CD4-positive, alpha-beta memory T cell (primary cell): ENCODE measurements at regions not wholly inside any gene's neighbourhood (a gene's known extent, or its start where the extent isn't known, plus 50 kb on each side); places are given as distances from the start of the nearest gene placed in this dataset.
"Not testable (repeated sequence)": the region's sequence is repeated elsewhere in the genome, so short reads cannot be mapped to it uniquely, and the experiment has no call there.

ENCODE experiments used
- CTCF ChIA-PET: fragments of 350-600 bp; sonication (Branson Sonifier 250); formaldehyde crosslinking; loops from one replicate; lab custom pipeline; 2021; ENCODE audit warnings: inconsistent platforms; ENCODE audit not compliant: partially characterized antibody; lab: Charles Lee
- POLR2A ChIA-PET: fragments of 350-600 bp; sonication (Branson Sonifier 250); formaldehyde crosslinking; loops from one replicate; lab custom pipeline; 2021; ENCODE audit not compliant: partially characterized antibody; lab: Charles Lee
- DNase-seq, 5 donors: peaks; one replicate each; pipeline versions ENCODE4 v3.0.0 to v3.0.0-alpha.2; 2020 to 2022; ENCODE audit warnings: mixed read lengths in 1 of 5
- H3K27ac ChIP-seq: one replicate; pipeline ENCODE4 v1.7.0; 2013; ENCODE audit warnings: low read depth, low read length
- H3K27me3 ChIP-seq: 2 replicates; pipeline ENCODE4 v1.7.0; 2013; ENCODE audit warnings: mild to moderate bottlenecking, low read length, moderate library complexity; ENCODE audit not compliant: insufficient read depth
- H3K36me3 ChIP-seq: 2 replicates; pipeline ENCODE4 v1.7.0; 2013; ENCODE audit warnings: mild to moderate bottlenecking, low read length, moderate library complexity; ENCODE audit not compliant: insufficient read depth
- H3K4me1 ChIP-seq: 2 replicates; pipeline ENCODE4 v1.7.0; 2013; ENCODE audit warnings: mild to moderate bottlenecking, low read length, moderate library complexity; ENCODE audit not compliant: insufficient read depth
- H3K4me3 ChIP-seq, 2 donors: one replicate each; pipeline ENCODE4 v1.7.0; 2013; ENCODE audit warnings: low read length in 2 of 2, mild to moderate bottlenecking in 1 of 2
- H3K9me3 ChIP-seq, 2 donors: one replicate each; pipeline ENCODE4 v1.7.0; 2013; ENCODE audit warnings: low read length in 2 of 2, control low read depth in 1 of 2; ENCODE audit not compliant: control insufficient read depth in 1 of 2
- H3K27ac Mint-ChIP-seq, 7 donors: one replicate each; pipeline ENCODE4 v1.8.0; 2020 to 2021; ENCODE audit warnings: mixed read lengths in 7 of 7, mild to moderate bottlenecking in 6 of 7, inconsistent platforms in 3 of 7, moderate library complexity in 3 of 7
- H3K27me3 Mint-ChIP-seq, 2 donors: one replicate each; pipeline ENCODE4 v1.8.0; 2020 to 2021; ENCODE audit warnings: mixed read lengths in 2 of 2
- H3K36me3 Mint-ChIP-seq, 2 donors: one replicate each; pipeline ENCODE4 v1.8.0; 2020 to 2021; ENCODE audit warnings: mixed read lengths in 2 of 2, inconsistent platforms in 1 of 2, mild to moderate bottlenecking in 1 of 2
- H3K4me1 Mint-ChIP-seq, 4 donors: one replicate each; pipeline ENCODE4 v1.8.0; 2020 to 2021; ENCODE audit warnings: mixed read lengths in 4 of 4, mild to moderate bottlenecking in 1 of 4
- H3K4me3 Mint-ChIP-seq, 8 donors: one replicate each; pipeline ENCODE4 v1.8.0; 2020 to 2021; ENCODE audit warnings: mixed read lengths in 8 of 8, mild to moderate bottlenecking in 7 of 8, moderate library complexity in 6 of 8, inconsistent platforms in 3 of 8
- H3K9me3 Mint-ChIP-seq, 8 donors: one replicate each; pipeline ENCODE4 v1.8.0; 2020 to 2021; ENCODE audit warnings: mixed read lengths in 8 of 8, mild to moderate bottlenecking in 5 of 8, inconsistent platforms in 3 of 8, moderate library complexity in 1 of 8
- intact Hi-C: fragments of 100-400 bp; cut with micrococcal nuclease; formaldehyde crosslinking; loops from one replicate; pipeline ENCODE4 v1.15.1; 2023

GRCh38 chr10:11403646-11404045, 207.8 kb downstream of the USP6NL start:
- POLR2A ChIA-PET, result interaction anchor here (0.7 to 1.4 kb wide), 4 partner anchors 9 to 258 kb away, joined by 3 to 7 read pairs (median 4); no protein-coding TSS in a partner anchor
- CTCF ChIA-PET, H3K36me3 ChIP-seq, H3K36me3 Mint-ChIP-seq, H3K27me3 Mint-ChIP-seq, DNase-seq, H3K4me3 ChIP-seq, H3K9me3 ChIP-seq, H3K27me3 ChIP-seq: not testable (repeated sequence)
- Mint-ChIP-seq H3K4me1 (peaks cover 57 to 88% (median 72%) of the 10 kb centered on the region in 4 donors), H3K4me3 (peak overlapping the region in 7 of 8 donors; percentile 79 to 88 (median 84)), H3K27ac (peak overlapping the region; percentile 77 to 100 (median 97)), H3K9me3 (peaks cover 2 to 16% (median 9%) of the 10 kb centered on the region in 8 donors)
- peaks cover 71% of the 10 kb centered on the region for H3K4me1 ChIP-seq
- intact Hi-C loops, result loop anchor here (5.0 to 10.0 kb wide), 2 partner anchors 66 to 239 kb away; no protein-coding TSS in a partner anchor
- H3K27ac ChIP-seq, result peak overlapping the region; percentile 34

- Mint-ChIP-seq H3K4me1 (peaks cover 57 to 88% (median 73%) of the 10 kb centered on the region in 4 donors), H3K9me3 (peaks cover 2 to 16% (median 9%) of the 10 kb centered on the region in 8 donors), H3K27me3 (no peaks in the 10 kb centered on the region), H3K4me3 (peak overlapping the region; percentile 68 to 88 (median 82)), H3K27ac (peak overlapping the region; percentile 77 to 100 (median 97)), H3K36me3 (peaks cover 3 to 6% of the 10 kb centered on the region in 2 donors)
- peak; percentile 78 to 89 (median 84) for DNase-seq
- CTCF ChIA-PET, result no interaction called here
- Histone ChIP-seq H3K4me3 (no peak overlapping the region), H3K27me3 (no peaks in the 10 kb centered on the region), H3K27ac (peak overlapping the region; percentile 34), H3K4me1 (peaks cover 65% of the 10 kb centered on the region), H3K9me3 (no peaks in the 10 kb centered on the region), H3K36me3 (no peaks in the 10 kb centered on the region)
- POLR2A ChIA-PET, result interaction anchor here (0.7 to 1.4 kb wide), 4 partner anchors 9 to 258 kb away, joined by 3 to 7 read pairs (median 4); no protein-coding TSS in a partner anchor
- intact Hi-C loops, result loop anchor here (5.0 to 10.0 kb wide), 2 partner anchors 66 to 238 kb away; no protein-coding TSS in a partner anchor
Measured at GRCh38 chr10:11403116-11403515, 208.3 kb downstream of the USP6NL start.

GRCh38 chr10:11402392-11402791, 209.1 kb downstream of the USP6NL start:
- Mint-ChIP-seq H3K27ac (peak overlapping the region; percentile 77 to 100 (median 97)), H3K4me3 (peak overlapping the region in 7 of 8 donors; percentile 10 to 85 (median 69)), H3K27me3 (no peaks in the 10 kb centered on the region), H3K36me3 (peaks cover 2% of the 10 kb centered on the region in 2 donors), H3K4me1 (peaks cover 52 to 80% (median 67%) of the 10 kb centered on the region in 4 donors), H3K9me3 (peaks cover 2 to 13% (median 6%) of the 10 kb centered on the region in 8 donors)
- Histone ChIP-seq H3K27ac (peak overlapping the region; percentile 34), H3K36me3 (no peaks in the 10 kb centered on the region), H3K4me1 (peaks cover 58% of the 10 kb centered on the region), H3K9me3 (no peaks in the 10 kb centered on the region), H3K4me3 (no peak overlapping the region), H3K27me3 (no peaks in the 10 kb centered on the region)
- DNase-seq, result no peak
- ChIA-PET CTCF (no interaction called here), POLR2A (interaction anchor here (1.1 to 1.4 kb wide), 2 partner anchors 65 to 257 kb away, joined by 3 to 7 read pairs; no protein-coding TSS in a partner anchor)
- intact Hi-C loops, result loop anchor here (5.0 to 10.0 kb wide), 2 partner anchors 65 to 238 kb away; no protein-coding TSS in a partner anchor

- H3K4me3 Mint-ChIP-seq, result peak overlapping the region in 7 of 8 donors; percentile 52 to 85 (median 69)
- H3K4me1 ChIP-seq, result peaks cover 50% of the 10 kb centered on the region
- H3K36me3 Mint-ChIP-seq, result no peaks in the 10 kb centered on the region
- no peaks in the 10 kb centered on the region for H3K27me3 Mint-ChIP-seq
- peaks cover 0 to 9% (median 2%) of the 10 kb centered on the region in 8 donors for H3K9me3 Mint-ChIP-seq
- ChIA-PET POLR2A (interaction anchor here (1.2 to 2.3 kb wide), 2 partner anchors 63 to 64 kb away, joined by 3 to 6 read pairs; no protein-coding TSS in a partner anchor), CTCF (no interaction called here)
- H3K27ac ChIP-seq, result peak overlapping the region; percentile 34
- no peaks in the 10 kb centered on the region for H3K27me3 ChIP-seq
- H3K9me3 ChIP-seq, result no peaks in the 10 kb centered on the region
- peak overlapping the region in 1 of 2 donors; percentile 11 for H3K4me3 ChIP-seq
- intact Hi-C loops, result loop anchor here (5.0 to 10.0 kb wide), 2 partner anchors 64 to 237 kb away; no protein-coding TSS in a partner anchor
- no peaks in the 10 kb centered on the region for H3K36me3 ChIP-seq
- H3K4me1 Mint-ChIP-seq, result peaks cover 46 to 72% (median 60%) of the 10 kb centered on the region in 4 donors
- H3K27ac Mint-ChIP-seq, result peak overlapping the region; percentile 77 to 100 (median 97)
- peak in 1 of 5 donors; percentile 15 for DNase-seq
Measured at GRCh38 chr10:11401264-11402235, 209.9 kb downstream of the USP6NL start.

GRCh38 chr10:11397980-11398580, 213.4 kb downstream of the USP6NL start:
- H3K4me1 Mint-ChIP-seq, result peaks cover 35 to 52% (median 45%) of the 10 kb centered on the region in 4 donors
- H3K36me3 Mint-ChIP-seq, result no peaks in the 10 kb centered on the region
- Histone ChIP-seq H3K4me3 (no peak overlapping the region), H3K27me3 (no peaks in the 10 kb centered on the region), H3K9me3 (no peaks in the 10 kb centered on the region), H3K4me1 (peaks cover 28% of the 10 kb centered on the region), H3K36me3 (no peaks in the 10 kb centered on the region), H3K27ac (no peak overlapping the region)
- peaks cover 0 to 4% (median 0%) of the 10 kb centered on the region in 8 donors for H3K9me3 Mint-ChIP-seq
- H3K27ac Mint-ChIP-seq, result peak overlapping the region in 3 of 7 donors; percentile 71 to 83 (median 80)
- H3K27me3 Mint-ChIP-seq, result peaks cover 0 to 1% of the 10 kb centered on the region in 2 donors
- ChIA-PET CTCF (no interaction called here), POLR2A (no interaction called here)
- intact Hi-C loops, result no loop called here
- no peak for DNase-seq
- no peak overlapping the region for H3K4me3 Mint-ChIP-seq

- Histone ChIP-seq H3K36me3 (no peaks in the 10 kb centered on the region), H3K4me3 (no peak overlapping the region), H3K9me3 (no peaks in the 10 kb centered on the region), H3K27ac (no peak overlapping the region), H3K27me3 (no peaks in the 10 kb centered on the region), H3K4me1 (peaks cover 20% of the 10 kb centered on the region)
- Mint-ChIP-seq H3K27ac (peak overlapping the region in 1 of 7 donors; percentile 26), H3K36me3 (no peaks in the 10 kb centered on the region), H3K4me3 (no peak overlapping the region), H3K9me3 (peaks cover 0 to 2% (median 0%) of the 10 kb centered on the region in 8 donors), H3K4me1 (peaks cover 29 to 45% (median 38%) of the 10 kb centered on the region in 4 donors), H3K27me3 (peaks cover 0 to 1% of the 10 kb centered on the region in 2 donors)
- intact Hi-C loops, result no loop called here
- ChIA-PET POLR2A (no interaction called here), CTCF (no interaction called here)
- DNase-seq, result no peak
Measured at GRCh38 chr10:11397077-11397965, 214.1 kb downstream of the USP6NL start.
